ENCODE measurements at regions not wholly inside any gene's neighbourhood (a gene's known extent, or its start where the extent isn't known, plus 50 kb on each side); places are given as distances from the start of the nearest gene placed in this dataset.

- TF ChIP-seq, protein P1, sequence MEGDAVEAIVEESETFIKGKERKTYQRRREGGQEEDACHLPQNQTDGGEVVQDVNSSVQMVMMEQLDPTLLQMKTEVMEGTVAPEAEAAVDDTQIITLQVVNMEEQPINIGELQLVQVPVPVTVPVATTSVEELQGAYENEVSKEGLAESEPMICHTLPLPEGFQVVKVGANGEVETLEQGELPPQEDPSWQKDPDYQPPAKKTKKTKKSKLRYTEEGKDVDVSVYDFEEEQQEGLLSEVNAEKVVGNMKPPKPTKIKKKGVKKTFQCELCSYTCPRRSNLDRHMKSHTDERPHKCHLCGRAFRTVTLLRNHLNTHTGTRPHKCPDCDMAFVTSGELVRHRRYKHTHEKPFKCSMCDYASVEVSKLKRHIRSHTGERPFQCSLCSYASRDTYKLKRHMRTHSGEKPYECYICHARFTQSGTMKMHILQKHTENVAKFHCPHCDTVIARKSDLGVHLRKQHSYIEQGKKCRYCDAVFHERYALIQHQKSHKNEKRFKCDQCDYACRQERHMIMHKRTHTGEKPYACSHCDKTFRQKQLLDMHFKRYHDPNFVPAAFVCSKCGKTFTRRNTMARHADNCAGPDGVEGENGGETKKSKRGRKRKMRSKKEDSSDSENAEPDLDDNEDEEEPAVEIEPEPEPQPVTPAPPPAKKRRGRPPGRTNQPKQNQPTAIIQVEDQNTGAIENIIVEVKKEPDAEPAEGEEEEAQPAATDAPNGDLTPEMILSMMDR (IDR thresholded peaks at IDR 0.05) = no peak
- TF ChIP-seq POLR2A (IDR thresholded peaks at IDR 0.05) = no peak
These were observed 655.1 kb downstream of the VRK1 start for GRCh38 chr14:97452314-97452713.
